NCI-H345 treated with DMSO at 0.1 percent for 48 hours (cell line): ENCODE measurements at regions not wholly inside any gene's neighbourhood (a gene's known extent, or its start where the extent isn't known, plus 50 kb on each side); places are given as distances from the start of the nearest gene placed in this dataset.

Experiments used
- DNase-seq: peaks from one replicate; lab custom pipeline; 2025; ENCODE audit not compliant: unreplicated experiment; lab: John Stamatoyannopoulos, UW

DNA sequence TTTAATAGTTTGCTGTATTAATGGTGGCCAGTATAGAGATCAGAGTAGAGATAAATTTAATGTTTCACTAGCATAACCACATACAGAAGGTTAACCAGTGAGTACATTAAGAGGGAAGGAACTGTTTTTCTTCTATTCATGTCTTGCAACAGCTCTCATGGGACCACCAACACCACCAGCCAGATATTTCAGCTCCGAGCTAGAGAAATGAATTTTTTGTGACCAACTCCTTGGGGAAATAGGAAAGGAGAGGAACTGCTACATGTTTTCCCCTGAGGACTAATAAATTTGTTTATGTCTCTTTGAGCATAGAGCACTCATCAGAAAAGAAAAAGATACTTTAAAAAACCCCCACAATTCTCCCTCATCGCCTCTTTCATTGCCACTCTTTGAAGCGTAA, 247.5 kb downstream of the MBNL1 start:
- DNase-seq, result no peak

DNA sequence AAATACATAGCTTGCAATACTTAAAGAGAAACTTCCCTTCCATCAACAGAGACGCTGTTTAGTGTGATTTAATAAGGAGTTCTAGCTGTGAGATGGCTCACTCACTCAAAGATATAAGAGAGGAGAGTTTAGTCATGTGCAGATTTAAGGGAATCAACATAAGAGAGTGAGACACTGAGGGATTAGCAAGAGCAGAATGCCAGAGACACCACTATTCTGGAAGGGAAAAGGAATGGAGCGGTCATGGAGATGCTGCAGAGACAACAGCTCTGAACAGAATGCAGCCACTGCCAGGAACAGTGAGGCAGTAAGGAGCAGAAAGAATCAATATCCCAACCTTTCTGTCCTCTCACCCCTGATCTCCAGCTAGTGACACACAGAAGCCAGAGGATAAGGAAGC, 248.8 kb downstream of the MBNL1 start:
- no peak for DNase-seq

DNA sequence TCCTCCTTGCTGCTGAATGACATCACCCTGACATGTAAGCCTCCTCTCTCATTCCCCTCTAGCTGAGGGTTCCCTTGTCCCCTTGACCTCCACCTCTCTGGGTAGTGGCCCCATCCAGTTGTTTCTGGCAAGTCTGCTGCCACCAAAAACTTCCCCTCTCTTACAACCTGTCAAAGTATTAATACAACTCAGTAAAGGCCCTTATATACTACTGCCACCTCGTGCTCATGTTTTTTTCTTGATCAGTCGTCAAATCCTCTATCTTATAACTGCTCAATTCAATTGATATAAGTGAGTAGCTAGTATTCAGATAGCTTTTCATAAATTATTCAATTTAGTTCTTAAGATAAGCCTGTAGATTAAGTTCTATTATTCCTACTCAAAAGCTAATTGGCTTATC, 249.6 kb downstream of the MBNL1 start:
- DNase-seq, result no peak

DNA sequence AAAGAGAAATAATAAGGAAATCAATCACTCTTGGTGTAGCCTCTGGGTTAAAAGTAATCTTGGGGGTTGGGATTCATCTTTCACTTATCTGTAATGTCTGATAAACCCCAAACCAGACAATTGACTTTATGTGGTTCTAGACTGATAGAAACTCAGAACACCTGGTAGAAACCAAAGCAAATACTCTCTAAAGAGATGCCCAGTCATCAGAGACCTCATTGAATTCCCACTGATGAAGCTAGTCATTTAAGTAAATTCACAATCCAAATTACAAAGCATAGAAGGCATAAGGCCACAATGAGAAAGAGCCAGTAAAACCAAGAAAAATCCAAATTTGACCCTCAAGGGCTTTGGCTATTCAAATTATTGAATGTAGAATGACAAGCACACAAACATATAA, 250.6 kb downstream of the MBNL1 start:
- DNase-seq, result no peak

DNA sequence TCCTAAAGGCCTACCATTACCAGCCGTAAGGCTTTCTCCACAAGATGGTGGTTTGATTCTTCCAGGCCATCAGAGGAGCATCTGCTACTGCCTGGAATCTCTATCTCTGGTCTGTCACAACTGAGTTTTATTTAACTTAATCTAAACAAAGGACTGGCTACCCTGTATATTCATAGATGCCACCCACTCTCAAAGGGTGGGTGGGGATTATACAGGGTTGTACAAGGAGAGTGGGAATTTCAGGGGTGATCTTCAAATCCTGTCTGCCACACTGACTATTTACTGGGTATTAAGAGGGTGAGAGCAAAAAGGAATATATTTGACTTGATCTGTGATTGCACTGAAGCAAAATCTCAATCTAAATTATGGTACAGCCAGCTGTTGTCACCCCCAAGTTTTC, 253.3 kb downstream of the MBNL1 start:
- no peak for DNase-seq

DNA sequence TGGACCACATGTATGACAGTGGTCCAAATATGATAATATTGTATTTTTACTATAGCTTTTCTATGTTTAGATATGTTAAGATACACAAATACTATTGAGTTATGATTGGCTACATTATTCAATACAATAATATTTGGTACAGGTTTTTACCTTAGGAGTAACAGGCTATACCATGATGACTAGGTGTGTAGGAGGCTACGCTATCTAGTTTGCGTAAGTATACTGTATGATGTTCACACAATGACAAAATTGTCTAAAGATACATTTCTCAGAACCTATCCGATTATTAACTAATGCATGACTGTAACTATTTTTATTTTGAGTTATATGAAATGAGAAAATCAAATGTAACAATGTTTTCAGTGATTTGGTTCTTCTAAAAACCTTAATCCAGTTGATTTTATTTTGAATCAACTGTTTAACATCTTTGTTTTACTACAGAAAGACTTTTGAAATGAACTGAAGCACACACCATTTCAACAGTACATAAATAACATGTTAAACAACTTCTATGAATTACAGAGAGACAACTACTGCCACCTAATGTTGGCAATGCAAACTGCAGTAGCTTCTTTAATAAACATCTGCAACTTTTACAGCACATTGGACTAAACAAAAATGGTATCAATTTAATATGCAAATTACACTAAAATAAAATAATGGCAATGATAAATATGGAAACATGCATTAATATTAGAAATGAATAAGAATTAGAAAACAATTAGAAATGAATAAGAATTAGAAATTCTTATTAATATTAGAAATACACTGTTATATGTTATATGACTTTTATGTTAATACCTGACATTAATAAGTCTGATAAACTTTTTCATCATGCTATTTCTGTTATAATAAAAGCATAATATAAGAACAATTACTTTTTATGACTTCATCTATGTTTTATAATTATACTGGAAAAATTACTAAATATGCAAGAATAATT, 255.7 kb downstream of the MBNL1 start:
- DNase-seq, result peak; percentile 10

DNA sequence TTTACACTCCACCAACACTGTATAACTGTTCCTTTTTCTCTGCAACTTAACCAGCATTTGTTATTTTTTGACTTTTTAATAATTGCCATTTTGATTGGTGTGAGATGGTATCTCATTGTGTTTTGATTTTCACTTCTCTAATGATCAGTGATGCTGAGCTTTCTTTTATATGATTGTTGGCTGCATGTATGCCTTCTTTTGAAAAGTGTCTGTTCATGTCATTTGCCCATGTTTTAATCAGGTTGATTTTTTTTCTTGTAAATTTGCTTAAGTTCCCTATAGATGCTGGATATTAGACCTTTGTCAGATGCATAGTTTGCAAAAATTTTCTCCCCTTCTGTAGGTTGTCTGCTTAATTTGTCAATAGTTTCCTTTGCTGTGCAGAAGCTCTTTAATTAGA, 263.0 kb downstream of the MBNL1 start:
- DNase-seq, result no peak

DNA sequence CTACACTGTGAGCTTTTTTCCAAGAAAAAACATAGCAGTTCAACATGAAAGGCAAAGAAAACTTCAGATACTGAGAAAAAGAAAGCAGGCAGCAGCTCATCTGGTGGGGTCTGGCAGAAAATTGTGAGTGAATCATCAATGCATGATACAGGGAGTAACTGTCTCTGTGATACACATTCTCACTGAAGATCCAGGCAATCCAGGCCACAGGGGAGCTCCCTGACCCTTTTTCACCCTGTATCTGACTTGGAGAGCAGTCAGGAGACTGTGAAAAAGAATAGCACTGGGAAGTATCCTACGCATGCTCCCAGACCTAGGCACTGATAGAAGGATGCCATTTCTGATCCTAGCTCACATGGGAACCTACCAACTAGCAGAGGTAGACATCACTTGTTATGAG, 269.8 kb downstream of the MBNL1 start:
- DNase-seq, result no peak

DNA sequence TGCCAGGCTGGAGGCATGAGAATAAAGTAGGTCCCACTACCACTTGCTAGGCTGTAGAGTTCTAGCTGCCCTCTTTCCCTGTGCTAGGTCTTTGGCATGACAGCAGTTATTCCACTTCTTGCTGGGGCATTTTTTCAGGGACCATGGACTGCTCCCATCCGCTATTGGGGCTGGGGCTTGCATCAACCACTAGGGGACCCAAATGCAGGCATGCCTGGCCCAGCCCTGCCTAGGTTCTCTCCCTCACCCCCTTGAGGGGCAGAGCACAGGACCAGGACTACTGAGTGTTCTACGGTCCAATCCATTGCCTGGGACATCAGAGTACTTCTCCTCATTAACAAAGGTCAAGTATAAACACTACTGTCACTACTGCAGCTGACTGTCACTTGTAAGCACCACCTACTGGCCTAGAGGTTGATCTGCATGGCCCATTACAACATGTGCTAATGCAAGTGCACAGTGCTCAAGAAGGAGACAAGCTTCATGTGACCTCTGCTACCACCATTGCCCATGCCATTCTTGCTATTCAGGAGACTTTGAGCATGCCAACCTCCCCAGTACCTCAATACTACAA, 270.5 kb downstream of the MBNL1 start:
- DNase-seq, result no peak

DNA sequence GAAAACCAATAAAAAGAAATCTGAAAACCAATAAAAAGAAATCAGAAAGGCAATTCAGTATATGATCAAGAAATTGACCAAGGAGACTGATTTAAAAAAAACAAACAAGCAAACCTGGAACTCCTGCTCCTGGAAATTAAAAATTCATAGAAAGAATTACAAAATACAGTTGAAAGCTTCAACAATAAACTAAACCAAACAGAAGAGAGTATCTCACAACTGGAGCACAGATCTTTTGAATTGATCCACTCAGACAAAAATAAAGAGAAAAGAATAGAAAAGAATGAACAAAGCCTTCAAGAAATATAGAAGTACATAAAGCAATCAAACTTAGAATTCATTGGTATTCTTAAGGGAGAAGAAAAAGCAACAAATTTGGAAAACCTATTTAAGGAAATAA, 271.4 kb downstream of the MBNL1 start:
- DNase-seq, result no peak

DNA sequence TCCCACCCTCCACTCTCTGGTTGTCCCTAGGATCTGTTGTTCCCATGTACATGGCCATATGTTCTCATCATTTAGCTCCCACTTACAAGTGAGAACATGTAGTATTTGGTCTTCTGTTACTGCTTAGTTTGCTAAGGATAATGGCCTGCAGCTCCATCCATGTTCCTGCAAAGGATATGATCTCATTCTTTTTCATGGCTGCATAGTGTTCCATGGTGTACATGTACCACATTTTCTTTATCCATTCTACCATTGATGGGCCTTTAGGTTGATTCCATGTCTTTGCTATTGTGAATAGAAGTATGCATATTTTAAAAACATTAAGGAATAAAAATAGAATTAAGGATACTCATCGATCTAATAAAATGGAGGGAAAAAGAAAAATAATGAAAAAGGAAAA, 278.4 kb downstream of the MBNL1 start:
- no peak for DNase-seq

DNA sequence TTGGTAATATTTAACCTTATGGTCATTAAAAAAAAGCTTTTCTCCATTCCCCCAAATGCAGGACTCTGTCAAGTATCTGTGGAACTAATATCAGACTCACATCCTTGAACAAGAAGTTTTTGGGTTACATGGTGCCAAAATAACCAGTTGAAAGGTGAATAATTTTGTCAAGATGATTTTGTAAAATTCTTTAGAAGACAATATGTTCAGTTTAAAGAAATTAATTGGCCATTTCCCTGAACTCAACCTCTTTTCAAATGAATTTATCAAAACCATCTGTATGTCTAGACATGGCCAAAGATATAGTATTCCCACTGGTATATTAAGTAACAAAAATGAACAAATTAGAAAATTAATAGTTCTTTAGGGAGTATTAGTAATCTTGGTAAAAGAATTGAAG, 280.5 kb downstream of the MBNL1 start:
- DNase-seq, result no peak

DNA sequence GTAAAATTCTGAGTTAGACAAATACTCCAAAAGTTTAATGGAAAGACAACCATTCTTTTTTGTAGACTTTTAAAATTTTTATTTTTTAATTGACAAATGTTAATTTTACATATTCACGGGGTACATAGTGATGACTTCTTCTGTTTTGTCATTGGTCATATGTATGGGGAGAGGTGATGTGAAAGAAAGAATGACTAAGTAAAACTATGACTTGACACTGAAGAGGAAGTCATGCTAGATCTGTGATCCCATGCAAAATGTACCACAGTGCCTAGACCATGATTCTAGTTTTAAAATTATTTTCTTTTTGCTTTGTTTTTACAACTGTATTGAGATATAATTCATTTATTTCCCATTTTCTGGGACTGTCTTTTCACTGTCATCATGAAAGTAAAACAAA, 281.6 kb downstream of the MBNL1 start:
- DNase-seq, result no peak

DNA sequence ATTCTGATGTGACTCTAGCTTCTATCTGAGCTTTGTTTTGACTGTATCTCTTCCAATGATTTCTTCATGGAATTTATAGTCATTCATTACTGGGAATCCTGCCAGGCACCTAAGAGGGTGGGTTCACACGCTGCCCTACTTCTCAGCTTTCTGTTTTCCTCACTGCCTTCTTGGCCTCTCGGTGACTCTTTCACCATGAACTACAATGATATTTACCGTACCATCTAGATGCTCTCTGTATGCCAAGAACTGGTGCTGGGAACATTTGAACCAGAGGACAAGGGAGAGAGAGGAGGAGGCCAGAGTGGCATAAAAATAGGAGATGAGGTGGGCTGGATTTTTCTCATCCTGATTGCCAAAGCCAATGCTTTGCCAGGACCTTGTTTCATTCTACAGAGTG, 280.0 kb upstream of the P2RY1 start:
- no peak for DNase-seq

DNA sequence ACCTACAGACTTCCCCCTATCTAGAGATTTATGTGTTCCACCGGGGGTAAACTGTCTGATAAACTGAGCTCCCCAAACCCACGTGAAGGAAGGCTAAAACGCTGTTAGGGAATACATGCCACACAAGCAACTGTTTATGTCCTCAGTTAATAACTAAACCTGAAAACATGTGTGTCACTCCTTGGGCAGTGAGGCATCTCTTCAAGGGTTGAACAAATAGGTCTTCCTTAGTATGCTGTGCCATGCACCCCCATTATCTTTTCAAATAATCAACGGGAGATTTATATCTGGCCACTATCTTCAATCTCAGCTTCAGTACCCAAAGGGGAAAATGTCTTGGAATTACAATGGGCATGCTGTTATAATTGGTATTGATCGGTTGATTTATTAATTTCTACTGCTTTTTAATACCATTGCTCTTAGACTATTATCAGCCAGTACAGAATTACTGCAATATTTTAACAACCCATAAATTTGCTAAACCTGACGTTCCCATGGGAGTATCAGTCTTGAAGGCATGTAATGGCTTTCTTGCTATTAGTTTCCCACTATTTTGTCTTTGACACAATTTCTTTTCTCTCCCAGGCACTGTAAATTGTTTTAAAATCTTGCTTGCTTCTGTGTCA, 279.2 kb upstream of the P2RY1 start:
- DNase-seq, result no peak

DNA sequence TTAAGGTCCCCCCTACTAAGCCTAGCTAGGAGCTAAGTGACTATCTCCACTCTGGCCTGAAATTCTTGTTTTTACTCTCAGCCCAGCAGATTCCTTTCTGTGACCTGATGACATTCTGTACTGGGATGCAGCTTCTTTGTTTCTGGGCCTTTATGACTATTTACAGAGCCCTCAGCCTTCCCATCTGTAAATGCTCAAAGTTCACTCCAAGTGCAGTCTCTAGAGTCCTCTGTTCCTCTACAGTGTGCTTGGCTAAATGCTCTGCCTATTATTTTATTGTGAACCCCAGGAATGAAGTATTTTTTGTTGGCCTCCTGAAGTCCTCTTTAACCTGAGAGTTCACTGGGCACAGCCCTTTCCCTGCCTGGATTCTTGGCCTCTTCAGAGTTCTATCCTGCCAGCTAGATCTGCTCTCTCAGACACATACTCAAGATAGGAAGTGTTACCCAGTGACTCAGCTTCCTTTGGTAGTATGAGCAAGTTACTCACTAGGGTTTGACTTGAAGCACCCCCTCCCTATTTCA, 278.1 kb upstream of the P2RY1 start:
- no peak for DNase-seq

DNA sequence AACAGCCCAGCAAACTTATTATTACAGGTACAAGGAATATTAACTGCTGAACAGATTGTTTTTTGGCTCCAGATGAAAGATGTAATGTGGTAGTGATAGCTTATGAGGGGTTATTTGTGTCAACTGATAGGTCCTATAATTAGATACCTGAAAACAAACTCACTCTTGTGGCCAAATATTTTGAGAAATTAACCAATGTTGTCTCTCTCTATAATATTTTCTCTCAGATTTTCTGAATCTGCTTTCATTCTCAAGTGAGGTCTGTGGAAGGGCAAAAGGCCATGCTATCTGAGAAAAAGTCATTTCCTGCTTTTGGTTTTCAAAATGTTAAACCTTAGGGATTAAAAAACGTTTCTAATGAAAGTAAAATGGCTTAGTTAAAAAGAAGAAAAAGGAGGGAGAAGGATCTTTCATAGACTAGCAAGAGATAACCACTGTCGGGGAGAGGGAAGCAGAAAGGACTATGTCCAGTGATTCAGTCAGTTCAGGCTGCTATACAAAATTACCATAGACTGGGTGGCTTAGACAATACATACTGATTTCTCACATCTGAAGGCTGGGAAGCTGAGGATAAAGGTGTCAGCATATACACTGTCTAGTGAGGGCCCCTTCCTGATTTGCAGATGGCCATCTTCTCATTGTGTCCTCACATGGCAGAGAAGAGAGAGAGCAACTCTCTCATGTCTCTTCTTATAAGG, 277.5 kb upstream of the P2RY1 start:
- DNase-seq, result no peak

DNA sequence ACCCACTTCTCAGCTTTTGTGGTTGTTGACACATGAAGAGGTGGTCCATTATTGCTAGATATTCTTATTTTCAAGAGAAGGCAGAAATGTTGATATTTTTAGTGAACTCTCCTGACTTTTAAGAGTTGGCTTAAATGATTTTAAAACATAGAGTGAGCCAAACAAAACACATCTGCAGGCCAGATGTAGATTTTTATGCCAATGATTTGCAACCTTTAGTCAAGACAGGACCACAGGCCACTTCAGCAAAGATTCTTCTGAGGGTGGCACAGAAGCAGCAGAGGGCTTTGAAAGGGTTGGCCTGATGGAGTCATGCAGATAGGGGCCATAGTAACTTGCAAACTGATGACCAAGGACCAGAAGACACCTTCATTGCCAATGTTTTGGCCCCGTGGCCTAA, 276.5 kb upstream of the P2RY1 start:
- no peak for DNase-seq

DNA sequence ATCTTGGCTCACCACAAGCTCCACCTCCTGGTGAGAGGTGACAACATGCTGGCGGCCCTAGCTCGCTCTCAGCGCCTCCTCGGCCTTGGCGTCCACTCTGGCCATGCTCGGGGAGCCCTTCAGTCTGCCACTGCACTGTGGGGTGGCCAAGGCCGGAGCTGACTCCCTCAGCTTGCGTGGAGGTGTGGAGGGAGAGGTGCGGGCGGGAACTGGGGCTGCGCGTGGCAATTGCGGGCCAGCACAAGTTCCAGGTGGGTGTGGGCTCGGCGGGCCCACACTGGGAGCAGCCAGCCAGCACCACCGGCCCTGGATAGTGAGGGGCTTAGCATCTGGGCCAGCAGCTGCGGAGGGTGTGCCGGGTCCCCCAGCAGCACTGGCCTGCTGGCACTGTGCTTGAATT, 275.7 kb upstream of the P2RY1 start:
- no peak for DNase-seq

DNA sequence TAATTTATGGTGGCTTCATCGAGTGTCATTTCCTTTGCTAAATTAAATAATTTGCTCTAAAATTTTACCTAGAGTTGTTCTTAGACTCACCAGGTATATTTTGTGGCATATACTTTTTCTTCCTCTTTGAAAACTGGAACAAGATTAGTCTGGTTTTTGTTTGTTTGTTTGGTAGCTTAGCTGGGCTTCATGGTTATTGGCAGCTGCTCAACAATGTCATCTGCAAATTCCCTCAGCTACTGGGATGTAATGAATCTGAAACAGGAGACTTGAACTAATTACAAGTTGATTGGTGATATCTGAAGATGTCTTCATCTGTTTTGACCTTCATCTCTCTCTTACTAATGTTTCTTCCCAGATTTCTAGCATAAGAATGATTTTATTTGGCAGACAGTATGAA, 270.5 kb upstream of the P2RY1 start:
- DNase-seq, result no peak

DNA sequence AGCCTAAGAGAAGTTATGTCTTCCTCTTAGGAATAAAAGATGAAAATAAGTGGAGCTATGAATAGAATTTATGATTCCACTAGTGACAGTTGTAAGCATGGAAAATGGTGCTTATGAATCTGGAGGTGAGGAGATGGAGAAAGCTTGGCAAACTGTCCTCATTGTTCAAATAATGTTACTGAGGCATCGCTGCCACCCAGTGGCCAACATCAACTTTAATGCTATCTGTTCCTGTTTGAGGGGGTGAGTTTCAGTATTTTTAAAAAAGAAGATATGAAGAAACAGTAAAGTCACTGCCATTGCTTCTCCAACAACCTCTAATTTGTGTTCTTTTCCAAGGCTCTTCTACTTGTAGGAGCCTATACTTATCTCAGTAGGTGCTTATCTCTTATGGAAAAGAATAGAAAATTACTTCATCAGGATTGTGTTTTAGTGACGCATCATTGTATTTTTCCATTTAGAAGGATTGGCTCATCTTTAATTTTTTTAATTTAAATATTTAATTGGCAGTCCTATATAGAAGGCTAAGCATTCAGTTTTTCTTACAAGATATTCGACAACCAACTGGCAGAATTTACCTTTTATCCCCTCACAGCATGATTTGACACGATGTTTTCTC, 260.4 kb upstream of the P2RY1 start:
- DNase-seq, result peak; percentile 3
